Body of pancreas (tissue), 4 donors: ENCODE measurements at regions not wholly inside any gene's neighbourhood (a gene's known extent, or its start where the extent isn't known, plus 50 kb on each side); places are given as distances from the start of the nearest gene placed in this dataset.

Experiments
- POLR2A ChIP-seq, 3 donors: fragments of 450-650 bp; IDR thresholded peaks; one replicate each; pipeline ENCODE4 v1.6.1; 2016; ENCODE audit warnings: antibody characterized with exemption in 3 of 3, mild to moderate bottlenecking in 2 of 3
- TF ChIP-seq, protein P1 (sequence below), 7 experiments: fragments of 450-650 bp in 4 of 7; fragments of 200-600 bp in 3 of 7; sonication (generic) in 3 of 7; IDR thresholded peaks; one replicate each; pipeline ENCODE4 v1.5.1; 2016 to 2019; ENCODE audit warnings: antibody characterized with exemption in 7 of 7

DNA sequence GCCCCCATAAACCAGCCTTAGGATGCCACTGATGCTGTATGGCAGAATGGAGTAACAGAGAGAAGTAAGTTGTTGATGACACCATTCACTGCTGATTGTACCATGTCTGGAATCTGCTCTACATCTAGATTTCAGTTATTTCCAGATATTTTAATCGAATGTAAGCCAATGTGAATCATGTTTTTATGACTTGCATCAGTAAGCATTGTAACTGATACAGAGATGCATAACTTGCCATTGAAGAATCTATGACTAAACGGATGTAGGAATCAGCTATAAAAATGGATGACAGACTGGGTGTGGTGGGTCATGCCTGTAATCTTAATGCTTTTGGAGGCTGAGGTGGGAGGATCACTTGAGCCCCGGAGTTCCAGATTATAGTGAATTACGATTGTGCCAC lies 161.0 kb upstream of the GATB start:
- TF ChIP-seq, protein P1, sequence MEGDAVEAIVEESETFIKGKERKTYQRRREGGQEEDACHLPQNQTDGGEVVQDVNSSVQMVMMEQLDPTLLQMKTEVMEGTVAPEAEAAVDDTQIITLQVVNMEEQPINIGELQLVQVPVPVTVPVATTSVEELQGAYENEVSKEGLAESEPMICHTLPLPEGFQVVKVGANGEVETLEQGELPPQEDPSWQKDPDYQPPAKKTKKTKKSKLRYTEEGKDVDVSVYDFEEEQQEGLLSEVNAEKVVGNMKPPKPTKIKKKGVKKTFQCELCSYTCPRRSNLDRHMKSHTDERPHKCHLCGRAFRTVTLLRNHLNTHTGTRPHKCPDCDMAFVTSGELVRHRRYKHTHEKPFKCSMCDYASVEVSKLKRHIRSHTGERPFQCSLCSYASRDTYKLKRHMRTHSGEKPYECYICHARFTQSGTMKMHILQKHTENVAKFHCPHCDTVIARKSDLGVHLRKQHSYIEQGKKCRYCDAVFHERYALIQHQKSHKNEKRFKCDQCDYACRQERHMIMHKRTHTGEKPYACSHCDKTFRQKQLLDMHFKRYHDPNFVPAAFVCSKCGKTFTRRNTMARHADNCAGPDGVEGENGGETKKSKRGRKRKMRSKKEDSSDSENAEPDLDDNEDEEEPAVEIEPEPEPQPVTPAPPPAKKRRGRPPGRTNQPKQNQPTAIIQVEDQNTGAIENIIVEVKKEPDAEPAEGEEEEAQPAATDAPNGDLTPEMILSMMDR (IDR thresholded peaks at IDR 0.05): no peak
- TF ChIP-seq POLR2A (IDR thresholded peaks at IDR 0.05): no peak
